NCI-H146 treated with DMSO at 0.1 percent for 48 hours (cell line): ENCODE measurements at regions not wholly inside any gene's neighbourhood (a gene's known extent, or its start where the extent isn't known, plus 50 kb on each side); places are given as distances from the start of the nearest gene placed in this dataset.

Experiments used
- DNase-seq: peaks from one replicate; lab custom pipeline; 2025; ENCODE audit not compliant: unreplicated experiment; lab: John Stamatoyannopoulos, UW

GRCh38 chr7:22589641-22590201, 89.7 kb upstream of the STEAP1B start:
- no peak for DNase-seq

GRCh38 chr7:22588351-22588750, 88.4 kb upstream of the STEAP1B start:
- no peak for DNase-seq

DNA sequence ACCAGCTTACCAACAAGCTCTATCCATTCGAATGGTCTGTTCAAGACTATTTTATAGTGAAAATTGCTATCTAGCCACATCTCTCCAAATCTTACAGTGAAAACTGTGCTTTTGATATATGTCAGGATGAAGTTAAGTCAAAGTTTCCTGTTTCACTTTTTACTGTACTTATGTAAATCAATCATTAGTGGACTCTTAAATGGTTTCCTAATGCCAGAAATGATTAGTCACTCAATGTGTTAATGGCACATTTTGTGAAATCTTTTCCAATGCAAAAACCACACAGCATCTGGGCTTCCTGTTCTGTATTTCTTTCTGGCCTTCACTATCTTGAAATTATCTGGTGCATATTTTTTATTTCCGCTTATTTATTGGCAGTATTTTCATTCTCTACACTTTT, 87.3 kb upstream of the STEAP1B start:
- no peak for DNase-seq

GRCh38 chr7:22586786-22587140, 86.8 kb upstream of the STEAP1B start:
- DNase-seq: no peak

- DNase-seq: no peak
These were observed 86.3 kb upstream of the STEAP1B start for GRCh38 chr7:22586101-22586785.

GRCh38 chr7:22584179-22584578, 84.2 kb upstream of the STEAP1B start:
- no peak for DNase-seq

- no peak for DNase-seq
These were observed 83.1 kb upstream of the STEAP1B start for GRCh38 chr7:22582863-22583622.

DNA sequence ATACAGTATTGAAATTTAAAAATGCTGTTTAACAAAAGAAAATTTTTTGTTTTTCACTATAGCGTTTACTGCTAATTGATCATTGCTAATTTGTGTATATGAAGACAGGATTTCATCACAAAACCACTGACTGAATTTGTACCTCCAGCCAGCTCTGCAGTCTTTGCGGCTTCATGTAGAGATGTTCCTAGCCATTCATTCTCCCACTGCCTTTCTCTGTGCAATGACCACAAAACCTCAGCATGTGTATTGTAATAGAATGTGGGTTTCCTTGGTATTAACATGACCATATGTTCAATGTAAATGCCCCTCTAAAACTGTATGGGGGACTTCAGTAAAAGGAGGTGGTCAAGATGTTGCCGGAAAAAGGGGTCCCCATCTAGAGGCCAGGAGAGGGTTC, 81.1 kb upstream of the STEAP1B start:
- DNase-seq: no peak

DNA sequence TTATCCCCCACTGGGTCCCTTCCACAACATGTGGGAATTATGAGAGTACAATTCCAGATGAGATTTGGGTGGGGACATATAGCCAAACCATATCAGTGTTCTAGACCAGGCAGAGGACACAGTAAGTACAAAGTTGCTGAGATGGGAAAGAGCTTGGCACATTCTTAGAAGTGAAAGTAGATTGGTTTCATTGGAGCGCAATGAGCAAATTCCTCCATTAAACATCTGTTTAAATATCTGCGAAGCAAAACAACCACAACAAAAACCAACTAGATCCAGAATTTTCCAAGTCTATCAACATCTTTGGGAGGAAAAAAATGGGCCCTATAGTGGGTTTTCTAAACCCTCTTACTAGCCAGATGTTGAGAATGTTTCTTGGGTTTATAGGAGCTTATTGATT, 80.0 kb upstream of the STEAP1B start:
- DNase-seq: no peak

GRCh38 chr7:22578007-22578733, 78.2 kb upstream of the STEAP1B start:
- DNase-seq: no peak

GRCh38 chr7:22577470-22578001, 77.5 kb upstream of the STEAP1B start:
- no peak for DNase-seq

DNA sequence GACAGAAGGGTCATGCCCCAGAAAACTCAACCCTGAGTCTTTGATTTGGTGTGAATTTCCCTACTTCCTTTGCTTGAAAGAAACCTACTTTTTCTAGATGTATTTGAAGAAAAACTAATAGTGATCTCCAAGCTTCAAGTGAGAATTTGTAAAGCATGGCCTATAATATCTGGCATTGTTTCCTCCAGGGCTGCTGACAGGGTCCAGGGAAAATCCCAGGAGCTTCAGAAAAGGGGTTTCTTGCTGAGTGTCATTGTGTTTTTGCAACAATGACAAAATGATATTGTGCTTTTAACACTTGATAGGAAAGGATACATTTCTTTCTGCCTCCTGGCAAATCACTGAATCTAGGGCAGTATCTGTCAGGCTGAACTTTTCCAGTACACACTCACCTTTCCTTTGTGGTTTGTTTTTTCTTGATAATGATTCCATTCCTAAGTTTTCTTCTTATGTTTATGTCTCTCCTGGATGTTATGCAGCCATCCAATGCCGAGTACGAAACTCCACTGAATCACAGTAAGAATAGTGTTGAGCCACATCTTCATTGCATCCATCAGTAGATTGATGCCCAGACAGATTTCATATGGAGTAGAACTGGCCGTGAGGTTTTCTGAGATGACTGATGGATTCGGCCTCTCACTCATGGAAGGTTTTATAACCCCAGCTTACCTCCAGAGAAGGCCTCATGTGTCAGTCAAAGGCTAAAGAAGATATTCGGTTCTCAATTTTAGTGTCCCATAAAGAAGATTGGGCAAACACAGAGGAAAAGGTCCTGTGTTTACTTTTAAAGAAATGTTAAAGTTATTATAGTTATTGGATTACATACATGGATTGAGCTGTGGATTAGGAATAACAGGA, 76.9 kb upstream of the STEAP1B start:
- DNase-seq: no peak

GRCh38 chr7:22574754-22575520, 74.9 kb upstream of the STEAP1B start:
- DNase-seq: no peak

- no peak for DNase-seq
These were observed 72.9 kb upstream of the STEAP1B start for GRCh38 chr7:22572937-22573336.

DNA sequence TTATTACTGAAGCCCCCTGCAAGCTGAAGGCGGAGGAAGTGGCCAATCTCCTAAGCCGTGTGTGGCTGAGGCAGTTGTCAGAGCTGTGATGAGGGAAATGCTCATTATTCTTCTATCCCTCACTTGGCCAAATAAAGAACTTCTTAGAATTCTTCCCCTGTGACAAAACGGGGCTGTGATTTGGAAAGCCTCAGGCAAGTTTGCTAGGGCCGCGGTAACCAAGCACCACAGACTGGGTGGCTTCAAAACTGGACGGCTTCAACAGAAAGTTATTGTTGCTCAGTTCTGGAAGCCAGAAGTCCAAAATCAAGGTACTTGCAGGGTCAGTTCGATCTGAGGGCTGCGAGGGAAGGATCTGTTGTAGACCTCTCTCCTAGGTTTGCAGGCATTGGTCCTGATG, 72.3 kb upstream of the STEAP1B start:
- no peak for DNase-seq

- no peak for DNase-seq
These were observed 71.8 kb upstream of the STEAP1B start for GRCh38 chr7:22571766-22572165.

DNA sequence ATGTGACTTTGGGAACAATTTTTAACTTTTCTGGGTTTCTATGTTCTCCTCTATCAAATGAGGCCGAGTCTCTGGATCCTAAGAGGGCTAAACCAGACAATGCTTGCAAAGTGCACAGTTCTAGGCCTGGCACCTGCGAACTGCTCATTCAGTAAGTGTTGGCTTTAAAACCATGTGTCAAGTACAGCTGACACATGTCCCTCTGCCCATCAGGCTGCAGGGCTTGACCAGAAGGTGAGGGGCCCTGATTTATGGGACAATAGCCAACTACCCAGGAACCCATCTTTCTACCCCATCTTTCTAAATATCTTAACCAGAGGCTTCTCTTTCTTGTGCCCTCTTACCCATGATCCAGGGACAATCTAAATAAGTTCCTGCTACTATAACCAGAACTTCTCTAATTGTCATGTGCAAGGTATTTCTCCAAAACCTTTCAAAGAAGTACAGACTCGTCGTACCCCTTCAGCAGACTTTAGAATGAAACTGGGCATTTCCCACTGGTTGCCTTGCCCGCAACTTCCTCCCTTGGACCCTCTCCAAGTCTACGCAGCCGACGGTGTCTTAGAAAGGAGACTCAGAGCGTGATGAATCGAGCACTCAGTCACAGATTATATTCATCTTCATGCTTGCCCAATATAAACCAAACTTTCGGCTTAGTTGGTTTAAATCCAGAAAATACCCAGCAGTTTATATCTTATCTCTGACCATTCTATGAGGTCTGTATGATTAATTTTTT, 69.8 kb upstream of the STEAP1B start:
- DNase-seq: no peak

DNA sequence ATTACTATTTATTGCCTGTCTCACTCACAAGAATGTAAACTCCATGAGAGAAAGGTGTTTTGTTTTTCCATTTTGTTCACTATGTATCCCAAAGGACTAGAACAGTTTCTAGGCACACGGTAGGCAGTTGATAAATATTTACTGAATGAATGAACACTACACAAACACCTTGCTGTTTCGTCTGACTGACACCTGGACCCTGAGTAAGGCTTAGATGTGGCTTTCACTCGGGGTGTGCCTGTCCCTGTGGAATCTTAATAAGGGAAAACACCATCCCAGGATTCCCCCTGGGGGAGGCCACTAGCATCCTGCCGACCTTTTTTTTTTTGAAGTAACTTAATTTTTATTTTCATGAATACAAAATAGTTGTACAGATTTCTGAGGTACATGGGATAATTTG, 66.6 kb upstream of the STEAP1B start:
- DNase-seq: no peak

GRCh38 chr7:22566176-22566575, 66.2 kb upstream of the STEAP1B start:
- no peak for DNase-seq
